HG03520 (cell line): ENCODE measurements at regions not wholly inside any gene's neighbourhood (a gene's known extent, or its start where the extent isn't known, plus 50 kb on each side); places are given as distances from the start of the nearest gene placed in this dataset.
"Not testable (repeated sequence)": the region's sequence is repeated elsewhere in the genome, so short reads cannot be mapped to it uniquely, and the experiment has no call there.

Experiments used
- ATAC-seq: cut with Tn5 transposase; IDR thresholded peaks from one replicate; pipeline ENCODE4 v1.9.1; 2021; ENCODE audit warnings: mild to moderate bottlenecking, moderate library complexity; ENCODE audit not compliant: unreplicated experiment

DNA sequence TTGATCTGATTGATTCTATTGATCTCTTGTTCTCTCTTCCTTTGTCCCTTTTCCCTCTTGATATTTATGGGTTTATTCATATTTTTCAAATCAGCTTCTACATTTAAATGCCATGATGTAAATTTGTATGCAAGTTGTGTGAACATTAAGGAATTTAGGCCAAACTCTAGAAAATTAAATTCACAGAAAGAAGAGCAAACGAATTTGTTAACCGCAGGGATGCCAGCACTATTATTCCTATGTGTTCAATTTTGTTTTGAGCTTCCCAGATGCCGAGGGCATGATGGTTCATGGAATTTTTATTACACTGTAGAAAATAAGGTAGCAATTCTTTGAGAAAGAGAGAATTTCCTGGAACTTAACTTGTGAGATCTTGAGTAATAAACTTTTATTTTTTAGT is 220.9 kb downstream of the BUB3 start:
- ATAC-seq = no peak

DNA sequence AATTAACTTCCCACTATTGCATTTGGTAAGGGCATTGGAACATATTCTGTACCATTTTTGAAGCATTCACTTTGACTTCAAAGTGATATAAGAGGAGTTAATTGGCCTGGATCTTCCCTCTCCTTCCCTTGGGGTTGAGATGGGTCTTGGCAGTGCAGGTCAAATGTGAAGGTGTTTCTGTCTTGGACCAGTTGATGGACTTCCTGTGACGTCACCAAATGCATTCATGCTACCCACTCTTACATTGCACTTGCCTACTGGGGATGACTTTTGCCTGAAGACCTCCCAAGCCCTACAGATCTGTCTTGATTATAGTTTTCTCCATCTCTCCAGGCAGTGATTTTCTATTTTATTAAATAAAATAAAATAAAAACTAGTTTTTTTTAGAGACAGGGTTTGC is 221.5 kb downstream of the BUB3 start:
- ATAC-seq = no peak

DNA sequence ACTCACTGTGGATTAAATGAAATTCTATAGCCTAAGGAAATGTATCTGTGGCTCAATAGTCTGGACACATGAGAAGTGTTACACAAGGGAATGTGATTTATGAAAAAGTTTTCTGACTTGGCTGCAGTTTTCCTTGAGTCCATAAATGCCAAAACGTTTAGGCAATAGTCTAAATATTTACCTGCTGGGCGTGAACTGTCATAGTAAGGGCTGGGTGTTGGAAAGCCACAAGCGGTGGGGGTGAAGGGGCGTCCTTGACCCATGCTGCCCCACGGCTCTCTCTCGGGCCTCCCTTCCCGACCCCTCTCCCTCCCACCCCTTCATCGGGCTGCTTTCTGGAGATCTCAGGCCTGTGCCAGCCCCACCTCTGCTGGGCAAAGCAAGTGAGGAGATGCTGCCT is 223.7 kb downstream of the BUB3 start:
- ATAC-seq = no peak

DNA sequence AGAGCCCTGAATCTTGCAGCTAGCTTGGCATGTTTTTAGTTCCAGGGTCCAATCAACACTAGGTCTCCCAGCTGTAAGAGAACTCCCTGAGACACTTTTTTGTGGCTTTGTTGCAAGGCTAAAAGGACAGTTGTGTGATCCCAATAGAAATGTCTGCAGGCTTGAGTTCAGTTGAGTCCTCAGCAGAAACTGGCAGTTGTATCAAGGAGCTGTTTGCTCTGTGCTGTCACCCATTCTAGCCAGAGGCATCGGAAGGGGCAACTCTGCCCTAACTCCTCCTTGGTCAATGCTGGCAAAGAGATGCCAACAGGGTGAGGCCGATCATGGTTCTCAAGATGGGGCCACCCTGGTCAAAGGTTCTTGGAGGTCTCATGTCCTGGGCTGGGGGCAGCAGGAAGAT is 224.1 kb downstream of the BUB3 start:
- no peak for ATAC-seq

DNA sequence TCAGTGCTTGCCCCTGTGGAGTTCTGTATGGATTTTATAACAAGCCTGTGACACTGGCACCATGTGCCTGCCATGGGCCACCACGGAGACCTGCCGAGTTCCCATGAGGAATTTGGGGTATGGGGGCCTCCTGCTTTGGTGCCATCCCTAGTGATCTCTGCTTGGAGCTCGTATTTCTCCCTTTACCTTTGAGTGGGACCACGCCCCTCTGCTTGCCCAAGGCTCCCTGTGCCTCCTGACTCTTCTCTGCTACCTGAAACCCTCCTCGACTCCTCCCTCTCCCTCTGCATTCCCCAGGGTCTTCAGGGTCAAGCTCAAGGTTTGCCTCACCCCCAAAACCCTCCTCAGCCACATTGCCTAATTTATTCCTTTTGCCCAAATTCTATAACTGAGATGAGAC is 225.0 kb downstream of the BUB3 start:
- ATAC-seq = no peak

DNA sequence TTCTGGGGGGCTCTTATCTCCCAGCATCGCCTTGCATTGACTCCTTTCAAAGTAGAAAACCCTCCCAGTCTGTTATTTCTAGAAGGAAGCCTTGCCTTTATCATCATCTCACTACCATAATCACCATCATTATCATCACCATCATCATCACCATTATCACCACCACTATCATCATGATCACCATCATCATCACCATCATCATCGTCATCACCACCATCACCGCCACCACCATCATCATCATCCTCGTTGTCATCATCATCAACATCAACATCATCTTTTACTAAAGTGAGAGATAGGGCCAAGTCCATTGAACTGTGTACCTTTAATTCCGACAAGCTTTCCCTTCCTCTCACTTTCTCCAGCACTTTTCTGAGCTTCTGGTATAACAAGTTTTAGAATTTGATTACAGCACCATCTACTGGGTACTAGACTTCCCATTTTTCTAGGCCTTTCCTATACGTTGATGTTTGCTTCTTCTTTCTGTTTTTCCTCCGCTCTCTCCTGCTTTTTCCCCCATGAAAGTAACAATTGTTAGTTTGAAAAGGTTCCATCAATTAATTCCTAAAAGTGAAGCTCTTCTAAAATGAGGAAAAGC is 226.4 kb downstream of the BUB3 start:
- no peak for ATAC-seq

DNA sequence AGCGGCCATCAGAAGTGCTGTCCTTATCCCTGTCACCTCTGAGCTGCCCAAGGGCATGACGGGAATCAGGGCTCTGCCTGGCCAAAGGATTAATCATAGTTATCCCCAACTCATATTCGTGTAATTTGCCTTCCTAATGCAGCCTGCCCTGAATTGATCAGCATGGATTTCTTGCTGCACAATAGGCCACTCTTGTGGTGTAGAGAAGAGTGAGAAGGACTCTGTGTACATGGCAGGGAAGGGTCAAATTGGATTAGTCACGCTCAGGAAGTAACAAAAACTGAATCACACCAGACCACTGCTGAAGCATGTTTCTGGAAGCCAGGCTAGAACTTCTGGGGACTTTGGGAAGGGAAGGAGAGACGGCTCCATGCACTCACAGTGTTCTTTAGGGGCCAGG is 227.0 kb downstream of the BUB3 start:
- no peak for ATAC-seq

DNA sequence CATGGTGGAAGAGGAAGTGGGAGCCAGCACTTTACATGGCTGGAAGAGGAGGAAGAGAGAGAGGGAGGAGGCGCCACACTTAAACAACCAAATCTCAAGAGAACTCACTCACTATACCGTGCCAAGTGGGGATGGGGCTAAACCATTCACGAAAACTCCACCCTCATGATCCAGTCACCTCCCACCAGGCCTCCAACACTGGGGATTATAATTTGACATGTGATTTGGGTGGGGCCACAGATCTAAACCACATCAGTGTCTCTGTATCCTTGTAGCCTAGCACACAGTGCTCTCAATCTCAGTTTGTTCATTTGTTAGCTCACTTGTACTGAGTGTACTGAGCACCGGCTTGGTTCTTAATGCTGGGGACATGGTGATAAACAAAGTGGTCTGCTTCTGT is 228.3 kb downstream of the BUB3 start:
- no peak for ATAC-seq

DNA sequence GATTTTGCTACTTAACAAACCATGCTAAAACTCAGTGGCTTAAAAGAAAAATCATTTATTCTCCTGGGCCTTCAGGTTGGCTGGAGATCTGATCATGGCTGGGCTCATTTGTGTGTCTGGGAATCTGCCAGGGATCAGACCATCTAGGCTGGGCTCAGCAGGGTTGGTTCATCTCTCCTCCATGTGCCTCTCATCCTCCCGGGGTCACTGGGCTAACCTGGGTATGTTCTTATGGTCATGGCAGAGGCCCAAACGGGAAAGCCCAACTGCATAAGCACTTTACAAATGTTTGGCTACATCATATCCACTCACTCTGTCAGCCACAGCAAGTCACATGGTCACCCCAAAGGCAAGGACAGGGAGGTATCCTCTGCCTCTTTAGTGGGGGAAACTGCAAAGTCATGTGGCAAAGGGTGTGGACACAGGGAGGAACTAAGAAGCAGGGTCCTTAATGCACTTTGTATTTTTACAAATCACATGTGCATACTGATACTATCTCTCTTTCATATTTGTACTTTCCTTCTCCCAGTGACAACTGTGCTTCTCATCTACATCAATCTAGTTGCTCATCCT is 231.4 kb downstream of the BUB3 start:
- no peak for ATAC-seq

DNA sequence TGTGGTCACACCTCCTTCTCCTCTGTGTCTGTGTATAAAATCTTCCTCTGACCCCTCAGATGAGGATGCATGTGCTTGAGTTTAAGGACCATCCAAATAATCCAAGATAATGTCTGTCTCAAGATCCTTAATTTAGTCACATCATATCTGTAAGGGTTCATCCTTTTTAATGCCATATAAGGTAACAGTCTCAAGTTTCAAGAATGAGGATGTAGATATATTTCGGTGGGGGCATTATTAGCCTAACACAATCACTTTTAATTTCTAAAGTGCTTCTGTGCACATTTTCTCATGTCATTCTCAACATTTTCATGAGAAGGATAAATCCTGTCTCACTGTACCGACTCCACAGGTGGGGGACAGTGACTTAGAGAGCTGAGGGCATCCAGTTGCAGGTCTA is 235.3 kb downstream of the BUB3 start:
- ATAC-seq = no peak

DNA sequence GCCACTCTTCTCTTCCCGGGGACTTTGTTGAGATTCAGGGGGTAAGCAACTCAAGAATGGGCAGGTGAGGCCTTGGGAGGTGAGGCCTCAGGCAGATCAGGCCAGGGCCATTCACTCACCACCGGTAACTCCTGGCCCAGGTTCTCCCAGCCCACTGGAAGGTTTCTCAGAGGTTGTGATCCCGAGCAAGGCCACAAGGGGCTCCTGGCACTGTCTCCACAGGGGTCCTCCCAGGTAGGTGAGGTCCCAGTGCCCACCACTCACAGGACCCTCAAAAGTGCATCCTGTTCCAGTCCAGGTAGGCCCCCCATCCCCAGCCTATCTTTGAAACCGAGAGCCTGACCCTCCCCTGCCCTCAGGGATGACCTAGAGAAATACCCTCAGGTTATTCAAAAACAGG is 236.1 kb downstream of the BUB3 start:
- no peak for ATAC-seq

DNA sequence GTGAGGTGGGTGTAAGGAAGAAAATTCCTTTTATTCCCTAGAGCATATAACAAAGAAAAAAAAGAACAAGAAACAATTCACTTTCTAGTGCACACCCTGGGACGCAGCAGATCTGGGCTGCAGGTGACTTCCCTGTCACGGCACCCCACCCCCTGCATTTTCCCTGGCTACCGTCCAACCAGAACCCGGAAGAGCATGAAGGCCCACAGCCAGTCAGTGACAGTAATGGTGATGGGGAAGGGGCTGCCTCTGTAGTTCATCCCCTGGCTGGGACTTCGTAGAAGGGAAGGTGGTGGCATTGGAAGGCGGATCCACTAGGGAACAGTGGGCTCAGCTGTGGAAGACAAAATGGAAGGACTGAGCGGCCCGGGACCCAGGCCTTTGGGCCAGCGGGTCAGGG is 236.7 kb downstream of the BUB3 start:
- ATAC-seq = no peak

DNA sequence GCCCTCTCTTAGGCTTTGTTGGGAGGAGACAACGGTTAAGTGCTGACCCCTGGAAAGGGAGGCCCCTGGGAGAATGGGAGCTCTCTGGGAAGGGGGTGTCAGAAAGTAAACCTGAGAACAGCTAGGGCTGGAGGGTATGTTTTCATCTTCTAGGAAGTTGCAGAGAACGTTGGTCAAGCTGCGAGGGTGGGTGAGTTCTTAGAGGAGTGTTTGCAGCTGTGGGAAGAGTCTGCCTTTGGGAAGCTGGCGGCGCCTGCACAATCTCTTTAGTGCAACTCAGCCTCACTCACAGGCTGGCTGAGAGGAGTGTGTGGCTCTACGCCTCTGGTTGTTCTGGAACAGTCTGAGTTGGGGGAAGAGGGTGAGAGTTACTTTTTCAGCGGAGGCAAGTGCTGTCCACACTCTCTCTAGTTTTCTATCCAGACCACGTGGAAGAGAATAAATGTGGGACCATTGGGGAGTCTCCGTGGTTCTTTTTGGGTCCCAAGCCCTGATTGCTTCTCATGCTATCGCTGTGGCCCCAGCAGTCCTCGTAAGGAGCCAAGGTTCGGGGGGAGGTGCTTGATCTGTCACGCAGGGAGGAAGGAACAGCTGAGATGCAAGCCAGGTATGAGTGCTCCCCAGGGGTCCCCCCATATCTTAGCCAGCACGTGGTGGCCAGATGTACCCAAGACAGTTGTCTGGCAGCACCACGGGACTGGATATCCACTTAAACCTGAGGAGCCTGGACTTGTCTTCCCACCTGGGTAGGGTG is 237.2 kb downstream of the BUB3 start:
- ATAC-seq = peak; percentile 27

DNA sequence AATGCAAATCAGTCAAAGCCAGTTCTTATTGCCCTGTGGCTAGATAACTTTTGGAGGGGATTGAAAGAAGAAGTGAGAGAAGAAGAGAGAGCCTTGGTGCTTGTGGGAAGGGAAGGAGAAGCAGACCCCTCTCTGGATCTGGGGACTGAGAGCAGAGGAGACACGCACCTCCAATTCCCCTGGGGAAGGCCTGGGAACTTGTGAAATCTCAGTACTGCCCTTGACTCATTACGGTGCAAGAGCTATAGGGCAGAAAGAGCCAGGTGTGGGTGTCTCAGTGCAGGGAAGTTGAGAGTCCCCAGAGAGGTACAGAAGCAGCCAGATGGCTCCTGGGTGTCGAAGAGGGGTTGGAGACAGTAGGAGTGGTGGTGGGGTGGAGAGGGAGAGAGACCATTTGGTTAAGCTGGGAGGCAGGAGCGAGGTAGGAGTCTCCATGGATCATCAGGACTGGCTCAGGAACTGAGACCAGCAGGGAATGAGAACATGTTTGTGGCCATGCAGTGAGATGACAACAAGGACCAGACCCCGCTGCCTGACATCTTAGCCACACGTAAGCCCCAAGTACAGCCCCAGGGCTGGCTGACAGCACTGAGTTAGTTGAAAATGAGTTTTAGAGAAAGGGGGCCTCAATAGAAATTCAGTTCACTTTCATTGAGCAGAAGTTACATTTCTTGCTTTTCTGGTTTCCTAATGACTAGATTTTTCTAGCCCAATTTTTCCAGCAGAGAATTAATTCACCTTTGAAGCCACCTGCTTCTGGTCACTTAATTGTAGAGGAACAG is 238.2 kb downstream of the BUB3 start:
- ATAC-seq = peak; percentile 86

DNA sequence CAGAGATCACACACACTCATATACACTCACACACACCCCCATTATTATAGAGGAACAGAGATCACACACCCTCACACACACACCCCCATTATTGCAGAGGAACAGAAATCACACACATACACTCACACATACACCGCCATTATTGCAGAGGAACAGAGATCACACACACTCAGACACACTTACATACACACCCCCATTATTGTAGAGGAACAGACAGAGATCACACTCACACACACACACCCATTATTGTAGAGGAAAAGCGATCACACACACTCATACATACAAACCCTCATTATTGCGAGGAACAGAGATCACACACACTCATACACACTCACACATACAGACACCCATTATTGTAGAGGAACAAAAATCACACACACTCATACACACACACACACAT is 239.0 kb downstream of the BUB3 start:
- no peak for ATAC-seq

DNA sequence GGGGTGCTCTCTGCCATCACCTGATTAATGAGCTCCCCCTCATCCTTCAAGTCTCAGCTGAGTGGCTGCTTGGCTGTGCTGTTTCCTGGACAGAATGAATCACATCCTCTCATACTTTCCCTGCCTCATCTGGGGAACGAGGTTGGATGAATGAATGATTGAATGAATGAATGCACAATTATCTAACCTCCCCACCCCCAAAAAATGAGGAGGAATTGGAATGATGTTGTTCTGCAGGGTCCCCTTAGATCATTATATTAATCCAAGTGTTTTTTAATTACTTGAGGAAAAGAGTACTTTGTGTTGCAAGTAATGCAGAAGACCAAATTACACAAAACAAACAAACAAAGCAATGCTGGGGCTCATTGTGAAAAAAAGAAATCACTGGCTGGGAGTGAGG is 240.2 kb downstream of the BUB3 start:
- ATAC-seq = no peak

DNA sequence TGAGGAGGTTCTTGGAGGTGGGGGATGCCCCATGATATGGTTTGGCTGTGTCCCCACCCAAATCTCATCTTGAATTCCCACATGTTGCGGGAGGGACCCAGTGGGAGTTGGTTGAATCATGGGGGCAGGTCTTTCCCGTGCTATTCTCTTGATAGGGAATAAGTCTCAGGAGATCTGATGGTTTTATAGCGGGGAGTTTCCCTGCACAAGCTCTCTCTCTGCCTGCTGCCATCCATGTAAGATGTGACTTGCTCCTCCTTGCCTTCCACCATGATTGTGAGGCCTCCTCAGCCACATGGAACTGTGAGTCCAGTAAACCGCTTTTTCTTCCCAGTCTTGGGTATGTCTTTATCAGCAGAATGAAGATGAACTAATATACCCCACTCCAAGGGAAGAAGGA is 241.0 kb downstream of the BUB3 start:
- ATAC-seq = not testable (repeated sequence)

DNA sequence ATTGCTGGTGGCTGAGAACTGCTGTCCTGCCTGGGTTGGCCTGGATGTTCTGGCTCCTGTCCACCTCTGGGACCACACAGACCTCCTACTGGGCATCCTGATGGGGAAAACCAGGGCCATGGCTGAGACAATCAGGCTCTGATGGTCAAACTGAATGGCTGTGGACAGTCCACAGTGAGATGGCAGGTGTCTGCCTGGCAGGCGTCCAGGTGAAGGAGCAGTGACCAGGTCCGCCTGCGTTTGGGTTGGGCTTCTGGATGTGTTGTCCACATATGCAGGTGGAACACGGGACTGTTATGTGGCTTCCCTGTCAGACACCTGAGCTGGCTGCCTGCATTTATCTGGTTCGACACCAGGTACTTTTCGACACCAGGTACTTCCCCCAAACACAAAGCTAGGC is 241.7 kb downstream of the BUB3 start:
- no peak for ATAC-seq

DNA sequence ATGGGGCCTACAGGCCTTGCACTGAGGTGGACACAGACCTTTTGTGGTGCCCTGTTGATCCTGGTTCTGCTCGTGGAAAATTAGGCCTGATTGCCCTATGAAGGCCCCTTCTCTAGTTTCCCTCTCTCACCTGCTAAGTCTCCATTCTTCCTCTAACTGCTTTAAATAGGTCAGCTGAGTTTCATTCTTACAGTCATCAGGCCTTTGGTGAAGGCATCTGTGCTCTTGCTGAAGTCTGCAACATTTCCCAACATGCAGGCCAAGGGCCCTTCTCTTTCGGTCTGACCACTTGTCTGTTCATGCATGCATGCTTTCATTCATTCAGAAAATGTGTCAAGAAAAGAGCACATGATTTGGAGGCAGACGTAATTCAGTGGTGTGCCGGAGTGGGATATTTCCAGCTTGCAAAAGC is 244.0 kb downstream of the BUB3 start:
- ATAC-seq = peak; percentile 61

DNA sequence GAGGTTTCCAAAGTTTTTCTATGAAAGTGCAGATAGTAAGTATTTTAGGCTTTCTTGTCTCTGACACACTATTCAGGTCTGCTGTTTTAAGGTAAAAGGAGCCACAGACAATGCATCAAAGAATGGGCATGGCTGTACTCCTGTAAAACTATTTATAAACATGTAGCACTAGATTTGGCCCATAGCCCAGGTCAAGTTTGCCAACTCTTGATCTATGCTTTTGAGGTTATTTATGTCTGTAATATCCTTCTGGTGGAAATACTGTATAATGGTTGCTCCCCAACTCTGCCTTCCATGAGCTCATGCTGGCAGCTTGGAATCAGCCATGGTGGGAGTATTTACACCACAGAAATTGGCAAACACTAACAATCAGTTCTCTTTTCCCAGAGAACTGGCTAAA is 244.6 kb downstream of the BUB3 start:
- no peak for ATAC-seq

DNA sequence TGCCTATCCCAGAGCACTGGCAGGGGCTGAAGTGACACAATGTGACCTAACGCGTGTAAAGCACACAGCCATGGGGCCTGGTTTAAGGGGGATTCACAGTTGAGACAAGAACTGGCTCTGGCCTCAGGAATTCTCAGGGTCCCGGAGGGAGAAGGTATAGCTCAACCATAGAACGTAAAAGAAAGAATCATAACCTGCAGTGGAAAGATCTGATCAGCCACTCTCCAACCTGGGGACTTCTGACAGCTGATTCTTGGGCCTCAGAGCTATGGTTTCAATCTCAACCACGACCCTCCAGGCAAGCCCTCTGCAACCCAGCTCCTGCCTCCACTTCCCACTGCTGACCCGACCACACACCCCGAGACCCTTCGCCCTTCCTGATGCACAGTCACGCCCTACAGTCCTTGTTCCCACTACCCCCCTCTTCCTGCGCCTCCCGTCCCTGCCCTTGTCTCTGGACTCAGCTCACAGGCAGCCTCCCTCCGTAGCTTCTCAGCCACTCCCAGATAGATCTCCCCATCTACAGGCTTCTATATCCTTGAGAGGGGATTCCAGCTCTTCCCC is 245.2 kb downstream of the BUB3 start:
- ATAC-seq = no peak

DNA sequence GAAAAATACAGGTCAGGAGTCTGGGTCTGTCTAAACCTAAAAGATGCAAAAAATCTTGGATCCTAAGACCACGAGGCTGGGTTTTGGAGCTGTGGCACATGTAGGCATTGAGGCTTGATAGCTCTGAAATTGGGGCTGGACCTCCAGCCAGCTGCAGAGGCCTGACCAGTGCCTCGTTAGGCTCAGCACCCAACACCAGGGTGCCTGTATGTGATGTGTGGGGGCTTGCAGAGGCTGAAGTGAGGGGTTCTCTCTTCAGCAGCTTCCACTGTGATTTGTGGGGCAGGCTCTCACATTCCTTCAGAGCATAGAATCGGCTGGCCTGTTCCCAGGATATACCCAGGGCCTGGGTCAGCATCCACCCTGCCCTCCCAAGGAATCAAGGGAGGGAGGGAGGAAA is 247.8 kb downstream of the BUB3 start:
- ATAC-seq = no peak
